ENCODE measurements at regions not wholly inside any gene's neighbourhood (a gene's known extent, or its start where the extent isn't known, plus 50 kb on each side); places are given as distances from the start of the nearest gene placed in this dataset.
A peak's percentile ranks its signal among the peaks of the same experiment; 100 is the strongest.

- no peak for DNase-seq
These were observed 274.1 kb downstream of the HAUS1 start for GRCh38 chr18:46378126-46378863.

DNA sequence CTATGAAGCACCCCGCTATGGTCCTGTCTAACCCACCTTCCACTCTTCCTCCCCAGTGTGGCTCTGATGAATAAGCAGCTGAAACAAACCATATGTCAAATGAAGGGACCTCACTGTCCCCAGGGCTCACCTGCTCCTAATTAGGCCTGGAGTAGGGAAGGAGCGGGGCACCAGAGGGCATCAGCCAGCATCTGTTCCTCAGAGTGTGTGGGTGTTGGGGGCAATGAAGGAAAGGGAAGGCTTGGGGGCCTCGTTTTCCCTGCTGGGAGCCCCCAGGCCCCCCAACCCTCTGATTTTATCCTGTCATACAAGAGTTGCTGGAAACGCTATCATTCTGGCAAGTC lies 274.7 kb downstream of the HAUS1 start:
- no peak for DNase-seq

- DNase-seq, result no peak
These were observed 275.3 kb downstream of the HAUS1 start for GRCh38 chr18:46379323-46379950.

GRCh38 chr18:46385124-46385523 lies 271.9 kb downstream of the LOXHD1 start:
- no peak for DNase-seq

DNA sequence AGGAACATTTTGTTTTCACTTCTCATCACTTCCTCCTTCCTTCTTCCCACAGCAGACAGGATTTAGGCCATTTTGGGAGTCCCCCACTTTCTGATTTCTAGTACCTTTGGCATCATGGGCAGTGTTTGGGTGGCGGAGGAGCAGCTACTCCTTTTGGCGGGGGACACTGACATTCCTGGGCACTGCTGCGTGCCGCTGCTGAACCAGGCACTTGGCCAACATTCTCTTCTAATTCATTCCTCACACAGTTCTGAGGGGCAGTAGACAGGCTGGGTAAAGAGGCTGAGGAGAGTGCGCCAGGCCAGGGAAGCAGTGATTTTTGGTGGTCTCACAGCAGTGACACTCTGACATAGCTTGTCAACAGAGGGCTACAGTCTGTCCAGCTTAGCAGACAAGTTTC lies 270.2 kb downstream of the LOXHD1 start:
- peak in 3 of 56 donors; percentile 4 to 37 (median 9) for DNase-seq

- DNase-seq, result no peak
These were observed 269.4 kb downstream of the LOXHD1 start for GRCh38 chr18:46387441-46388131.

- DNase-seq, result no peak
These were observed 268.7 kb downstream of the LOXHD1 start for GRCh38 chr18:46388286-46388685.

DNA sequence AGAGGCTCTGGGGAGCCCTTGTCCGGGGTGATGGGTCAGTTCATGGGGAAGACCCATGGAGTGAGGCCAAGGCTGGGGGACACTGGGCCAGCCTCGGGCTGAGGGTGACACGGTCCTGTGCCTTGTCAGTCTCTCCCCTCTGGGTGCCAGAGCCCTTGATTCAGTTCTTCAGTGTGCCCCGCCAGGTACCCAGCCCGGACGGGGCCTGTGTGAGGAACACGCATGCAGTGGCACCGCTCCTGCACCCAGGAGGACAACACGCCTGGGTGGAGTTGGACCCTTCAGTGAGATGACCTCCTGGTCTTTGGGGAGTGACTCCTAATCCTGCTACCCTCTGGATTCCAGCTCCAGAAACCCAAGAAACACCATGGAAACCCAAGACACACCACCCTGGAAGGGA lies 264.4 kb downstream of the LOXHD1 start:
- no peak for DNase-seq

DNA sequence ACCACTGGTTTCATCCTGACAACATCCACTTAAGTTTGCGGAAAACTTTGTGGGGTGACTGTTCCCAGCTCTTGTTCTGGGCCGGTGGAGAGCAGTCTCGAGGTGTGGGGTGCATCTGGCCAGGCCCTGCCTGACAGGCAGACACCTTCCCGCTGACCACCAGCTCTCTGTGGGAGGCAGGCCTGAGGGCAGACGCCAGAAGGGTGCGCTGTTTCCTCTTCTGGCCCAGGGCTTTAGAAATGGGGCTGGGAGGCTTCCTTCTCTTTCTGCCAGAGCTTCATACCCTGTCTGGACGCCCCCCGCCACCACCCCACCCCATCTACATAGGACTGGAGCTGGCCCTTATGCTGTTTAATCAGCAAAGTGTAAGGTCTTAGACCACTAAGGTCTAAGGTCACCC lies 263.8 kb downstream of the LOXHD1 start:
- DNase-seq, result no peak

DNA sequence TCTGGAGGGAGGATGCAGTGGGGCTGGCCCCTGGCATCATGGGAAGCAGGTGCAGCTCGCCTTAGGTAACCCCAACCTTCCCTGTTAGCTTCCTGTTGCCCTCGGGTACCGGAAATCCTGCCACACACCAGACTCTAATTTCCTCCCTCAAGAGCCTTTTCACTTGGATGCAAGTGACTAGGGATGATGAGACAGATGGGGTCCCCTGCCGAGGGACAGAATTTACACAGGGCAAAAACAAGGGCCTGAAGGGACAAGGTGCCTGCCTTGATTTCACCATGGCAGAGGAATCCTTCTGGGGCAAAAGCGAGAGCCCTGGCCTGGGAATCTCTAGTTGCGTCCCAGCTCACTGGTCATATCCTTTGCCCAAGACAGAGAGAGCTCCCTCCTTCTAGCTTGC lies 263.1 kb downstream of the LOXHD1 start:
- DNase-seq, result no peak

GRCh38 chr18:46395795-46396194 lies 261.2 kb downstream of the LOXHD1 start:
- no peak for DNase-seq

DNA sequence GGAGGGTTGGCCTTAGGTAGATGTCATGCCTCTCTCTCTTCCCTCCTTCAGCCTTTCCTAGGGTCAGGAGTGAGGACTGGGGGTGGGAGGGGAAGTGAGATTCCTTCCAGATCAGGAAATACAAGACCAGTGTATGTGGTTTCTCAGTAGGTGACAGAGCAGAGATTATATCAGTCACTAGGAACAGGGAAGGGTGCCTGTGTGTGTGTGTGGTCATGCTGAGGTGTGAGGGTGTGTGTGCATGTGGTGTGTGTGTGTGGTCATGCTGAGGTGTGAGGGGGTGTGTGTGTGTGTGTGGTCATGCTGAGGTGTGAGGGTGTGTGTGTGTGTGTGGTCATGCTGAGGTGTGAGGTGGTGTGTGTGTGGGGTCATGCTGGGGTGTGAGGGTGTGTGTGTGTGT lies 259.8 kb downstream of the LOXHD1 start:
- no peak for DNase-seq

- DNase-seq, result no peak
These were observed 259.0 kb downstream of the LOXHD1 start for GRCh38 chr18:46398005-46398404.

DNA sequence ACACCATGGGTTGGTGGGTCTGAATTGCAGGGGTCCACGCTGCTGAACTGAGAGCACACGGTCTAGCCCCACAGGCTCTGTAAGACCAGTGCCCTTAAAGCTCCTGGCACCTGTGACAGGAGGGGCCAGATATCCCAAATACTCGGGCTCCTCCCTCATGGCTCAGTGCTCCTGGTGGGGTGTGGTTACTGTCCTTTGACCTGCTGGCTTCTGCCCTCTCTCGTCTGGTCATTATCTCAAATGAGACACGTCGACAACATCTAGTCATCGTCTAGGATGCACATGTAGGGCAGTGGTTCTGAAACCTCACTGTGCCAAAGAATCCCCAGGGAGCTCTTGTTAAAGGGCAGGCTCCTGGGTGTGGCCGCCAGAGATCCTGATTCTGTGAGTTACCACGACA lies 258.4 kb downstream of the LOXHD1 start:
- no peak for DNase-seq

GRCh38 chr18:46399303-46399702 lies 257.7 kb downstream of the LOXHD1 start:
- DNase-seq, result no peak

DNA sequence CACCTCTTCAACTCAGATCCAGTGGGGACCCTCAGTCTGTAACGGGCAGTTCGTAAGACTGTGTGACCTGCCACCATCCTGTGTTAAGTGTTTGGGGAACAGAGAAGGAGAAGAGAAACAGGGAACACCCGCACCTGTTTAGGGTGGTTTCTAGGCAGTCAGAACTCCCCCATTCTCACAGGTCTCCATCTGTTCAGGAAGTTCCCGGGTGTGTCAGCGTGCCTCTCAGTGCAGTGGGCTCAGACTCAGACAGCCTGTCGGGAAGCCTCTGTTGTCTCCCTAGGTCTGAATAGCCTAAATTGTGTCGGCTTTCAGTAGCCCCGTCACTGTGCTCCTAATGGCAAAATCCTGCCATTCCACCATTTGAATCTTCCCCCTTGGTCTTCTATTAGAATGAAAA lies 256.6 kb downstream of the LOXHD1 start:
- DNase-seq, result no peak

GRCh38 chr18:46401486-46402070 lies 255.4 kb downstream of the LOXHD1 start:
- DNase-seq, result no peak

GRCh38 chr18:46402396-46402795 lies 254.6 kb downstream of the LOXHD1 start:
- no peak for DNase-seq

DNA sequence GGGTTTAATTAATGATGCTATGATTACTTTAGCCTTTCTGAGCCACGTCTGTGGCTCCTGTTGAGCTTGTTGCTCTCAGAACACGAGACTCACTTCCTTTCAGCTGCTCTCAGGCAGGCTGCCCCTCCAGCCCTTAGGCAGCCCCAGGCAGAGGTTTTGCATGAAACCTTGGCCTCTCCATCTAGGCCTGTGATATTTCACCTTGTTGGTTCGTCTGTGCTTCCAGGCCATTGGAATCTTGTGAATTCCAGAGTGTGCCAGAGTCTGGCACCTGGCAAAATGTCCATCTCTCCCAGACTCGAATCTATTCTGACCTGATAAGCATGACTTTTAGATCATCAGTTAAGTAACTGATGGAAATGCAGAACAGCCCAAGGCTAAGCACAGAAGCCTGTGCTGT lies 254.1 kb downstream of the LOXHD1 start:
- DNase-seq, result no peak

GRCh38 chr18:46405832-46406538 lies 251.0 kb downstream of the LOXHD1 start:
- DNase-seq, result no peak

DNA sequence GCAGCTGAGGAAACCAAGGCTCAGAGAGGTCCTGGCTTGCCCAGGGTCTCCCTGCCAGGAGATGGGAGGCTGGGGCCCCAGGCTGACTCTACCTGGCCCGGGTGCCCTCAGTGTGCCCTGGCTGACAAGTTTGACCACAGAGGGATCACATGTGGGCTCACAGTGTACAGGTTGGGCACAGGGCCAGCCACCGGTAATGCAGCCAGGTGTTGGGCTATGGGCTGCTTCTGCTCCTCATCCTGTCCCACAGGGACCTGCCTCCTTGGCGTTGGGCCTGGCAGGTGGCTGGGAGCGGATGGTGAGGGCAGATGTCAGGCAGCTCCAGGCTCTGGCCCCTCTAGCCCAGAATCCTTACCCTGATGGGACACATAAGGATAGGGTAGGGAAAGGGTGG lies 250.5 kb downstream of the LOXHD1 start:
- no peak for DNase-seq
